Stomach (tissue), 4 donors: ENCODE measurements at regions not wholly inside any gene's neighbourhood (a gene's known extent, or its start where the extent isn't known, plus 50 kb on each side); places are given as distances from the start of the nearest gene placed in this dataset.
"Not testable (repeated sequence)": the region's sequence is repeated elsewhere in the genome, so short reads cannot be mapped to it uniquely, and the experiment has no call there.

ENCODE experiments used
- CTCF ChIP-seq, 7 experiments: fragments of 450-650 bp in 4 of 7; fragments of 200-600 bp in 3 of 7; sonication (generic) in 3 of 7; IDR thresholded peaks; one replicate each; pipeline ENCODE4 v1.5.1; 2016 to 2019; ENCODE audit warnings: antibody characterized with exemption in 7 of 7, control low read depth in 2 of 7, mild to moderate bottlenecking in 1 of 7
- EP300 ChIP-seq: sonication (generic); formaldehyde crosslinking; IDR thresholded peaks from one replicate; pipeline ENCODE4 v1.6.1; 2017; ENCODE audit warnings: antibody characterized with exemption
- POLR2A ChIP-seq, 4 donors: fragments of 450-650 bp; IDR thresholded peaks; one replicate each; pipeline ENCODE4 v1.6.1; 2016; ENCODE audit warnings: antibody characterized with exemption in 4 of 4, control low read depth in 2 of 4, mild to moderate bottlenecking in 1 of 4, moderate library complexity in 1 of 4
- POLR2AphosphoS5 ChIP-seq, 3 donors: sonication (generic); formaldehyde crosslinking; IDR thresholded peaks; one replicate each; pipeline ENCODE4 v1.6.1; 2016; ENCODE audit warnings: antibody characterized with exemption in 3 of 3

GRCh38 chr12:95379481-95379880 is 94.5 kb upstream of the METAP2 start:
- not testable (repeated sequence) for TF ChIP-seq POLR2AphosphoS5 (IDR thresholded peaks at IDR 0.05); POLR2A (IDR thresholded peaks at IDR 0.05); CTCF (IDR thresholded peaks at IDR 0.05); EP300
